MCF 10A (cell line): ENCODE measurements at regions not wholly inside any gene's neighbourhood (a gene's known extent, or its start where the extent isn't known, plus 50 kb on each side); places are given as distances from the start of the nearest gene placed in this dataset.

ENCODE experiments used
- BruUV-seq: library from RNA; stranded (reverse); fragments of 400-500 nt; replicated peaks from 2 replicates; lab custom pipeline; 2021; lab: Mats Ljungman, UMichigan
- CTCF ChIA-PET: fragments of 300-600 bp; sonication (Branson Sonifier 250); formaldehyde crosslinking; extraction: SDS; loops from one replicate; lab custom pipeline; 2021; ENCODE audit warnings: antibody characterized with exemption, inconsistent platforms; lab: Yijun Ruan, JAX
- POLR2A ChIA-PET: fragments of 300-600, 350-650 bp; sonication (Branson Sonifier 250); formaldehyde crosslinking; extraction: SDS; loops from one replicate; lab custom pipeline; 2020; ENCODE audit warnings: antibody characterized with exemption, inconsistent platforms; lab: Yijun Ruan, JAX
- DNase-seq: peaks from one replicate; pipeline ENCODE4 v3.0.0-alpha.2; 2018; ENCODE audit not compliant: unreplicated experiment
- H3K27ac Mint-ChIP-seq: one replicate; pipeline ENCODE4 v1.8.0; 2022; ENCODE audit warnings: mild to moderate bottlenecking, low read depth, mixed read lengths; ENCODE audit not compliant: unreplicated experiment
- H3K27me3 Mint-ChIP-seq: one replicate; pipeline ENCODE4 v1.8.0; 2022; ENCODE audit warnings: mixed read lengths; ENCODE audit not compliant: insufficient read depth, unreplicated experiment
- H3K36me3 Mint-ChIP-seq: one replicate; pipeline ENCODE4 v1.8.0; 2022; ENCODE audit warnings: mild to moderate bottlenecking, moderate library complexity, mixed read lengths; ENCODE audit not compliant: insufficient read depth, unreplicated experiment
- H3K4me1 Mint-ChIP-seq: one replicate; pipeline ENCODE4 v1.8.0; 2022; ENCODE audit warnings: mixed read lengths; ENCODE audit not compliant: insufficient read depth, unreplicated experiment
- H3K4me3 Mint-ChIP-seq: one replicate; pipeline ENCODE4 v1.8.0; 2022; ENCODE audit warnings: mild to moderate bottlenecking, moderate library complexity, mixed read lengths; ENCODE audit not compliant: unreplicated experiment
- H3K9me3 Mint-ChIP-seq: one replicate; pipeline ENCODE4 v1.8.0; 2022; ENCODE audit warnings: mixed read lengths; ENCODE audit not compliant: unreplicated experiment
- intact Hi-C: fragments of 100-400 bp; cut with micrococcal nuclease; formaldehyde crosslinking; loops from 2 replicates; pipeline ENCODE4 v1.14.1; 2022
- TF ChIP-seq, protein P1 (sequence below): fragments of 200-600 bp; IDR thresholded peaks from one replicate; pipeline ENCODE4 v1.8.0; 2022; ENCODE audit warnings: antibody characterized with exemption, mild to moderate bottlenecking; ENCODE audit not compliant: unreplicated experiment

DNA sequence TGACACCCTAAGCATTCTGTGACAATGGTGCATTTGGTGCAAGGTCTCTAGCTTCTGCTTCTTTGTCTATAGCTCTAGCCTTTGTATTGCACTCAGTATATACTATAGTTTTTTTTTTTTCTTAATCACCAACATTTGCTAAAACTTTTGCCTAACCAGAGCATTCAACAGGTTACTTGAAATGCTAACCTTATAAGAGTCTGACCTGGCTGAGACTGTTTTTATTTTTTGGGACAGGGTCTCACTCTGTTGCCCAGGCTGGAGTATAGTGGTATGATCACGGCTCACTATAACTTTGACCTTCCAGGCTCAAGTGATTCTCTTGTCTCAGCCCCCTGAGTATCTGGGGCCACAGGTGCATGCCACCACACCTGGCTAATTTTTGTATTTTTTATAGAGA, 92.4 kb downstream of the ZNF365 start:
- no peaks in the 10 kb centered on the region for H3K9me3 Mint-ChIP-seq
- CTCF ChIA-PET: interaction anchor here (0.6 to 1.9 kb wide), 2 partner anchors 30 to 91 kb away, joined by 3 to 6 read pairs; no protein-coding TSS in a partner anchor
- intact Hi-C loops: no loop called here
- no TSS peak for BruUV-seq
- no peaks in the 10 kb centered on the region for H3K4me1 Mint-ChIP-seq
- POLR2A ChIA-PET: interaction anchor here (0.9 kb wide), 1 partner anchor 19 kb away, joined by 4 read pairs; no protein-coding TSS in a partner anchor
- no peak for DNase-seq
- H3K27me3 Mint-ChIP-seq: no peaks in the 10 kb centered on the region
- H3K4me3 Mint-ChIP-seq: no peak overlapping the region
- no peaks in the 10 kb centered on the region for H3K36me3 Mint-ChIP-seq
- no peak overlapping the region for H3K27ac Mint-ChIP-seq
- TF ChIP-seq, protein P1, sequence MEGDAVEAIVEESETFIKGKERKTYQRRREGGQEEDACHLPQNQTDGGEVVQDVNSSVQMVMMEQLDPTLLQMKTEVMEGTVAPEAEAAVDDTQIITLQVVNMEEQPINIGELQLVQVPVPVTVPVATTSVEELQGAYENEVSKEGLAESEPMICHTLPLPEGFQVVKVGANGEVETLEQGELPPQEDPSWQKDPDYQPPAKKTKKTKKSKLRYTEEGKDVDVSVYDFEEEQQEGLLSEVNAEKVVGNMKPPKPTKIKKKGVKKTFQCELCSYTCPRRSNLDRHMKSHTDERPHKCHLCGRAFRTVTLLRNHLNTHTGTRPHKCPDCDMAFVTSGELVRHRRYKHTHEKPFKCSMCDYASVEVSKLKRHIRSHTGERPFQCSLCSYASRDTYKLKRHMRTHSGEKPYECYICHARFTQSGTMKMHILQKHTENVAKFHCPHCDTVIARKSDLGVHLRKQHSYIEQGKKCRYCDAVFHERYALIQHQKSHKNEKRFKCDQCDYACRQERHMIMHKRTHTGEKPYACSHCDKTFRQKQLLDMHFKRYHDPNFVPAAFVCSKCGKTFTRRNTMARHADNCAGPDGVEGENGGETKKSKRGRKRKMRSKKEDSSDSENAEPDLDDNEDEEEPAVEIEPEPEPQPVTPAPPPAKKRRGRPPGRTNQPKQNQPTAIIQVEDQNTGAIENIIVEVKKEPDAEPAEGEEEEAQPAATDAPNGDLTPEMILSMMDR: no peak

DNA sequence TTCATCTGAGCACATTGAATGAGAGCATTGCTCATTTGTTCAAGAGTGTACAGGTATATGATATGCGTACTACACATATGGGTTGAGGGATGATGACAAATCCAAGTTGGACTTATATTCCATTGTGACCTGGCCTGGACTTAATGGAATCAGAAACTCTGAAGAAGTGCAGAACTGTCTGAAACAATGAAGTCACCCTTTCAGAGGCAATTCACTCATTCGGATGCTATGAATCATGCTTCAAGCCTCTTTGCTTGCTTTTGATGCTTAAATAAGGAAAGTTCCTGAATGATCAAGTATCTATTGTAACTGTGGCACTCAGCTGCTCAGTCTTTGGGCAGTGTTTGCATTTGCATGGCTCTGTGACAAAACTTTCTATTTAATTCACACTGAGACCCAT, 93.4 kb downstream of the ZNF365 start:
- no peak for DNase-seq
- no peak overlapping the region for H3K27ac Mint-ChIP-seq
- TF ChIP-seq, protein P1: no peak
- no peaks in the 10 kb centered on the region for H3K9me3 Mint-ChIP-seq
- H3K4me1 Mint-ChIP-seq: no peaks in the 10 kb centered on the region
- BruUV-seq: no TSS peak
- no peaks in the 10 kb centered on the region for H3K27me3 Mint-ChIP-seq
- intact Hi-C loops: no loop called here
- ChIA-PET CTCF (no interaction called here), POLR2A (no interaction called here)
- H3K36me3 Mint-ChIP-seq: no peaks in the 10 kb centered on the region
- H3K4me3 Mint-ChIP-seq: no peak overlapping the region

DNA sequence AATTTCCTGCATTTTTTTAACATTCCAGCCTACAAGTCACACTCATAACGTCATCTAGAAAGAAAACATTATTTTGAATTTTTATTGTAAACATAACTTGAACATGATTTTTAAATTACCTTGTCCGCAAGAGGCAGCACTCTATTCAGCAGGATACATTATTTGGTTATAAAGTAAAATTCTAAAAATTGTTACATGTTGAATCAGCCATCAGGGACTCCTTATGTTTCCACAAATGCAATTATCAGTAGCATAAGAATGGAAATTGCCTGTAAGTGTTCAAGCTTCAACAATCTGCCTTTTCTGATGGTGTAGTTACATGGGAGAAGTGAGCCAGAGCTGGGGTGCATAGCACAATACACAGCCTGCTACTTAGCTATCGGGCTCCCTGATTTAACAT, 97.5 kb downstream of the ZNF365 start:
- intact Hi-C loops: no loop called here
- no peaks in the 10 kb centered on the region for H3K27me3 Mint-ChIP-seq
- H3K36me3 Mint-ChIP-seq: no peaks in the 10 kb centered on the region
- TF ChIP-seq, protein P1: no peak
- no TSS peak for BruUV-seq
- no peaks in the 10 kb centered on the region for H3K9me3 Mint-ChIP-seq
- POLR2A ChIA-PET: no interaction called here
- no peak overlapping the region for H3K4me3 Mint-ChIP-seq
- CTCF ChIA-PET: no interaction called here
- no peaks in the 10 kb centered on the region for H3K4me1 Mint-ChIP-seq
- no peak for DNase-seq
- H3K27ac Mint-ChIP-seq: no peak overlapping the region

DNA sequence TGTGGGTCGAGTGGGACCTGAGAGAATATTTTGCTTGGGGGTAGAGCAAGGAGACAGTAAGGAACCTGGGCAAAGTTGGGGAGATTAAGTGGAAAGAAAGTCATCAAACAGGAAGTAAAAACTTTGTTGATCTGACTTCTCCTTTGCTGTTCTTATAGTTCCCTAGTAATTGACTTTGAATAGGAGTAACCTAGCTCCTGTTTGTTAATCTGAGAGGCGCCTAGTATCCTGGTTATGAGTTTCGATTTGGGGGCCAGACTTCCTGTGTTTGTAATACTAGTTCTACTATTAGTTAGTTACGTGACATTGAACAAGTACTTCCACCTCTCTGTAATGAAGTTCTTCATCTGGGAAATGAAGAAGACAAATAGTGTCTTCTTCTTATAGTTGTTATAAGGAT, 99.1 kb downstream of the ZNF365 start:
- BruUV-seq: no TSS peak
- TF ChIP-seq, protein P1: no peak
- ChIA-PET CTCF (interaction anchor here (0.7 to 0.8 kb wide), 2 partner anchors 12 to 640 kb away, joined by 3 read pairs; no protein-coding TSS in a partner anchor), POLR2A (interaction anchor here (0.9 kb wide), 1 partner anchor 19 kb away, joined by 3 read pairs; no protein-coding TSS in a partner anchor)
- Mint-ChIP-seq H3K27ac (no peak overlapping the region), H3K9me3 (no peaks in the 10 kb centered on the region), H3K4me3 (no peak overlapping the region), H3K27me3 (no peaks in the 10 kb centered on the region), H3K4me1 (no peaks in the 10 kb centered on the region), H3K36me3 (no peaks in the 10 kb centered on the region)
- no peak for DNase-seq
- intact Hi-C loops: no loop called here
